ENCODE measurements at regions not wholly inside any gene's neighbourhood (a gene's known extent, or its start where the extent isn't known, plus 50 kb on each side); places are given as distances from the start of the nearest gene placed in this dataset.

- TF ChIP-seq SUZ12 (IDR thresholded peaks at IDR 0.05) (no peak), BHLHE40 (IDR thresholded peaks at IDR 0.05; ENCODE audit: borderline replicate concordance) (no peak), SP1 (IDR thresholded peaks at IDR 0.05) (no peak), FOXA1 (IDR thresholded peaks at IDR 0.05) (no peak), CTBP1 (IDR thresholded peaks at IDR 0.05; ENCODE audit: borderline replicate concordance) (no peak), ARNT (IDR thresholded peaks at IDR 0.05) (no peak), ZNF384 (IDR thresholded peaks at IDR 0.05) (no peak), LEF1 (IDR thresholded peaks at IDR 0.05; ENCODE audit: borderline replicate concordance) (no peak), ELF4 (IDR thresholded peaks at IDR 0.05) (no peak), FOXK2 (IDR thresholded peaks at IDR 0.05) (no peak), TARDBP (IDR thresholded peaks at IDR 0.05) (no peak), FOXM1 (IDR thresholded peaks at IDR 0.05; ENCODE audit: borderline replicate concordance) (no peak), HDGF (IDR thresholded peaks at IDR 0.05; ENCODE audit: borderline replicate concordance) (no peak)
Observed at GRCh38 chr9:16217943-16218701, 652.3 kb downstream of the BNC2 start.
